ENCODE measurements at regions not wholly inside any gene's neighbourhood (a gene's known extent, or its start where the extent isn't known, plus 50 kb on each side); places are given as distances from the start of the nearest gene placed in this dataset.

DNA sequence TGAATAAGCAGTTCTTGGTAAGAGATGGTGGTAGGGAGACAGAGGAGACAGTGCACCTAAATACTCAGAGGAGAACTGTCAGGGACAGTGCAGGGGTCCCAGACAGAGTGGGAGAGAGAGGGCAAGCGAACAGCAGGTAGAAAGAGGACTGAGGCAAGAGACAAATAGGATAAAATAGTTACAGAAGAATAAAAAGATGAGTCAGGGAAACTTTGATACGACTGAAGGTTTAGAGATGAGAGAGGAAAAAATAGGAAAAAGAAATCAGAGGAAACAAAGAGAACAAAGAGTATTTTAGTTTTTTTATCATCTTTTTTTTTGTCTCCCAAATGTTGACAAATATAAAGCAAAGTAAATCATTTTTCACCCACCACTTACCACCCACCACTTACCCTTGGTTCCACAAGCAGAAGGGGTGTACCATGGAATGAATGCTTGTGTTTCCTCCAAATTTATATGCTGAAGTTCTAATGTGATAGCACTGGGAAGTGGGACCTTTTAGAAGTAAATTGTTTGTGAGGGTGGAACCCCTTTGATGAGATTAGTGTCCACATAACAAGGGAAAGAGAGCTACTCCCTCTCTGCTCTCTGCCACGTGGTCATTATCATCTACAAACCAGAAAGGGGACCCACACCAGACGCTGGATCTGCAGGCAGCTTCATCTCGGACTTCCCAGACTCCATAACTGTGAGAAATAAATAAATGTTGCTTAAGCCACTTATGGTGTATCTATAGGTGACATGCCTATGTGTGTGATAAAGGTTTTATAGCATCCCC lies 292.1 kb downstream of the BTG1 start:
- DNase-seq (ENCODE audit: low read depth in 2 of 2) = no peak

GRCh38 chr12:91852634-91853033 lies 293.0 kb downstream of the BTG1 start:
- DNase-seq (ENCODE audit: low read depth in 2 of 2) = no peak

DNA sequence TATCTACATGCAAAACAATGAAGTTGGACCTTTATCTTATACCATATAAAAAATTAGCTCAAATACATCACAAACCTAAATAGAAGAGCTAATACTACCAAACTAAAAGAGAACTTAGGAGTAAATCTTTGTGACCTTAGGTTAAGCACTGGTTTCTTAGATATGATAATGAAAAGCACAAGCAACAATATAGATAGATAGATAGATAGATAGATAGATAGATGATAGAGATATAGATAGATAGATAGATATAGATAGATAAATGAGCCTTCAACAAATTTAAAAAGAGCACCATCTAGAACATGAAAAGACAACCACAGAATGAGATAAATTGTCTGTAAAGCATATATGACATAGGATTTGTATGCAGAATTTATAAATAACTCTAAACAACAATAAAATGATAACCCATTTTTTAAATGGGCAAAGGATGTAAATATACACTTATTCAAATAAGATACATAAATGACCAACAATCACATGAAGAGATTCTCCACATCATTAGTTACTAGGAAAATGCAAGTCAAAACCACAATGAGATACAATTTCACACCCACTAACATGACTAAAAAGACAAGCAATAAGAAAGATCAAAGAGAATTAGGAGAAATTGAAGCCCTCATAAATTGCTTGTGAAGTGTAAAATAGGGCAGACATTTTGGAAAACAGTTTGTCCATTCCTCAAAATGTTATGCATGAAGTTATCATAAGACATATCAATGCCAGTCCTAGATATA lies 293.7 kb downstream of the BTG1 start:
- no peak for DNase-seq (ENCODE audit: low read depth in 2 of 2)

DNA sequence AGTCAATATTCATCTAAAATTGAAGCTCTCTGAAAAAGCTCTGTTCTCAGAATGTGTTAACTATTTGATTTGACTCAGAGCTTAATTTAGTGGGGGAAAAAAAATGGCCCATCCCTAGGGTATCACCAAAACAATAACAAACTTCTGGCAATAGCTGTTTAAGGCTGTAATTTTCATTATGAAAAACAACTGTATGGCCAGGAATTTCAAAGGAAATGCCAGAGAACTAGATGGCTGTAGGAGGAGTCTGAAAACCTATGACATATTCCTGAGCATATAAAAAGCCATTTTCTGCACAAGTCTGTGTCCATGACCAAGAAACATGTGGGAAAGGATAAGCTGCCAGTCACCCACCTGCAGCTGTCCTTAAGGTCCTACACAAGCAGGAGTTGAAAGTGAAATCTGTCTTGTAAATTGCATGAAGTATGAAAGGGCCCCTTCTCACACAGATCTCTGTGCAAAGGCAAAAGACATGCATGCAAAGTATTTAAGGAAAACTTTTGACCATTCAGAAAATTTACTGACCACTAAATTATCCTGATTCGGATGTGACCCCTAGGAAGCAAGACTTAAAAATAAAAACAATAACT lies 299.1 kb downstream of the BTG1 start:
- no peak for DNase-seq (ENCODE audit: low read depth in 2 of 2)

- DNase-seq (ENCODE audit: low read depth in 2 of 2) = no peak
Measured at GRCh38 chr12:91845365-91845764, 300.3 kb downstream of the BTG1 start.

DNA sequence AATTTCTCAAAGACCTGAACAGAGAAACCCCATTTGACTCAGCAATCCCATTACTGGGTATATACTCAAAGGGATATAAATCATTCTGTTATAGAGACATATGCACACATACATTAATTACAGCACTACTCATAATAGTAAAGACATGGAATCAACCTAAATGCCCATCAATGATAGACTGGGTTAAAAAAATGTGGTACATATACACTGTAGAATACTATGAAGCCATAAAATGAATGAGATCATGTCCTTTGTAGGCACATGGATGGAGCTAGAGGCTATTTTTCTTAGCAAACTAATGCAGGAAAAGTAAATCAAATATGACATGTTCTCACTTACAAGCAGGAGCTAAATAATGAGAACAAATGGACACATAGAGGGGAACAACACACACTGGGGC lies 303.8 kb downstream of the BTG1 start:
- no peak for DNase-seq (ENCODE audit: low read depth in 2 of 2)

DNA sequence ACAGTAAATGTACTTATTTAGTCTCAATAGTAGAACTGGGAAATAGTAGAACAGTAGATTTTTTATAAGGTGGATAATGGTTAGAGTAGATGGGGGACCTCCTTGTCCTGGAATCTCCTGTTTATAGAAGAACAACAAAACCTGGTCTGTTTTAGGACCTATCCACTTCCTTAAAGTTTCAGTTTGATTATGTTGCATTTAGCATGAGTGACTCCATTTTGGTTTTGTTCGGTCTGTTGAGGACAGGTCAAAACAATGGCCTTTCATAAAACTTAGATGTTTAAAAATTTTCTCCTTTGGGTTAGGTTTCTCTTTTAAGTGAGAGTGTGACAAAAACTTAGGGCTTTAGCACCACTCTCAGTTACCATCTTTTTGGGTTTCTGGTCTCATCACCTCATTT lies 308.9 kb downstream of the BTG1 start:
- no peak for DNase-seq (ENCODE audit: low read depth in 2 of 2)

DNA sequence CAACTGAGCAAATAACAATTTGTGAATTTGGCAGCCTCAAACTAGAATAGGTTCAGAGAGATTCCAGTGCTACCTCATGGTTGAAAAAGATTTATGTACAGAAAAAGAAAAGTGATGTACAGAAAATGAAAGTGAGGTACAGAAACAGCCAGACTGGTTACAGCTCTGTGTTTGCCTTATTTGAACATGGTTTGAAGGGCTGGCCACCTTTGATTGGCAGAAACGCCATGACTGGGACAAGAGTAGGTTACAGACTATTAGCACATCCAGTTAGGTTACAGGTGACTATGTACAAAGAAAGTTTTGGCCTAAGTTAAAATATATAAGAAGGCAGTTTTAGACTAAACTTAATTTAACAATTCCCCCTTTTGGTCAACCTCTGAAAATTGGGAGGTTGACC lies 309.4 kb downstream of the BTG1 start:
- DNase-seq (ENCODE audit: low read depth in 2 of 2) = no peak

- DNase-seq (ENCODE audit: low read depth in 2 of 2) = no peak
Measured at GRCh38 chr12:91835693-91836092, 310.0 kb downstream of the BTG1 start.

DNA sequence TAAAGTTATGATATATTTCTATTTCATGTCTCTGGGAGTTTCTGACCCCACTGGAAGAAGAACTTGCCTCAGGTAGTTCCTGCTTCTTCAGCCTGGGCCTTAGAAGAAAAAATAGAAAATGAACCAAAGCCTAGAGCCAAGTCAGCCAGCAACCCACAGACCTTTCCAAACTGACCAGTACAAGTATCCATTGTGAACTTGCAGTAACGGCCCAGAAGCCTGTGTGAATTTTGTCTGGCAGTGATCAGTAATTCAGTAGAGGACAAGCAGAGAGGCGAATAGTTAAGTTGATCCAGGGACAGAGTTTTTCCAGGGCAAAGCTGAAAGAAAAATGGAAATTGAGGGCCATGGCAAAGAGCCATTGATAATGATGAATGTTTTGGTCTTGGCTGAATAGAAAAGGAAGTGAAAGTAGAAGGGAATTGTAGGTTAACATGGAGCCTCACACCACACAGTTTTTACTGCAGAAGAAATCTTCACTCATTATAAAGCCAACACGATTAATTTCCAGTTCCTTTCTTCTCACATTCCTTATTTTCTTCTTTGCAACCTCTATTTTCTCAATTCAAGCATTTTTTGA lies 311.8 kb downstream of the BTG1 start:
- no peak for DNase-seq (ENCODE audit: low read depth in 2 of 2)

DNA sequence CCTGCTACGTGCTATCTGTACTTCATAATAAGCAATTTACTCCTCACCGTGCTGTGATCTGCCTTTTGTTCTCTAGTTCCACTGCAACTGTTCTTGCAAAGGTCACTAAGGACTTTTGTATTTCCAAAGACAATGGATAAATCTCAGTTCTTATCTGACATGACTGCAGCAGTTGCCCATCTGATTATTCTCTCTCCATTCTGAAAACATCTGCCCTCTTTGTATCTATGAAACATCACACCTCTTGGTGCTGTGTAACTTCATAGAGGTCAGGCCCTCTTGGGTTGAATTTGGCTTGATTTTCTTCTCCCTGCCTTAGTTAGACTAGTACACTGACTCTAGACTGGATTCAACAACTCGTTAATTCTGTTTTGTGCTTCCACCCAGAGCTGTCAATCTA lies 319.6 kb downstream of the BTG1 start:
- DNase-seq (ENCODE audit: low read depth in 2 of 2) = no peak

- no peak for DNase-seq (ENCODE audit: low read depth in 2 of 2)
Measured at GRCh38 chr12:91824991-91825390, 320.7 kb downstream of the BTG1 start.

- no peak for DNase-seq (ENCODE audit: low read depth in 2 of 2)
Measured at GRCh38 chr12:91819132-91819447, 326.6 kb downstream of the BTG1 start.

- DNase-seq (ENCODE audit: low read depth in 2 of 2) = no peak
Measured at GRCh38 chr12:91818227-91819131, 327.2 kb downstream of the BTG1 start.

GRCh38 chr12:91817517-91817916 lies 328.1 kb downstream of the BTG1 start:
- DNase-seq (ENCODE audit: low read depth in 2 of 2) = no peak

DNA sequence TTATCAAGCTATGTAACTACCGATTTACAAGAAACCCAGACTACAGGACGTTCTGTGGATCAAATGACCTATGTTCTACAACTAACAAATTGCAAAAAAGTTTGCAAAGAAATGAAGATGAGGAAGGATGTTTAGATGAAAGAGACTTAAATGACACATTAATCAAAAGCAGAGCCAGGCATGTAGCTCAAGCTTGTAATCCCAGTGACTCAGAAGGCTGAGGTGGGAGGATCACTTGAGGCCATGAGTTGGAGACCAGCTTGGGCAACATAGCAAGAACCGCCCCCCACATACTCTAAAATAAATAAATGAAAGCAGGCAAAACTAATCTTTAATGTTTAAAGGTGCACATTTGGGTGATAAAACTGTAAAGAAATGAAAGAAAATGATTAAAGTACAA lies 331.9 kb downstream of the BTG1 start:
- DNase-seq (ENCODE audit: low read depth in 2 of 2) = no peak

GRCh38 chr12:91811481-91812287 lies 334.0 kb downstream of the BTG1 start:
- peak; percentile 37 to 38 for DNase-seq (ENCODE audit: low read depth in 2 of 2)

DNA sequence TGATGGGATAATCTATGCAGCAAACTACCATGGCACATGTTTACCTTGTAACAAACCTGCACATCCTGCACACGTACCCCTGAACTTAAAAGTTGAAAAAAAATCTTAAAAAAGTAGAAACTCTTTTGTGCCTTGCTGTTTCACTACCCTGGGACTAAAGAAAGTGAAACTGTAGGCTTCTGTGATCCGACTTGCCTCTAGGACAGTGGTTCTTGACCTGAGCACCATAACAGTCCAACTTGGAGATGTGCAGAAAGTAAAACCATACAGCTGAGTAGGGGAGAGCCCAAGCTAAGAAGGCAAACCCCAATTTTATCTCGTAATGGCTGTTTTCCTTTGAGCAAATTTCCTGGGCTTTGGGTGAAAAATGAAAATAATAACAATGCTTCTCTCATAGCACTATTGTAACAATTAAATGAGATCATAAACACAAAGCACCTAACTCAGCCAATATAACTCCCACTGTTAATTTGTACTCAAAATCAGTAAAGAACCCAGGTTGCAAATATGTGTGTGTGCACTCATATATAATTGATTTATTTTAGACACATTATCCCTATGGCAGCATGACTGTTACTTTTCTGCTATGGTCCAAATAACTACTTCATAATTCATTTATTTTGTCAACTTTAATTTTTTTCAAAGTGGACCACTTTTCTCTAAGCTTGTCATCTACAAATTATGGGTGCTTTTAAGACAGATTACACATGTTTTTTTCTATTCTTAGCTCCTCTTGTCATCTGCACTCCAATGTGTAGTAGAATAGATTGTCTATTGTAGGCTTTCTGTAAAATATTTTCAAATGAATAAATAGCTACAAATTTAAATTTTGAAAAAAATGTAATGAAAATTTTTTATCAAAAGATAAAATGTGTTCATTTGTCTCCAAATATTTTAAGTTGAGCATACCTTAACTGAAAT lies 334.9 kb downstream of the BTG1 start:
- no peak for DNase-seq (ENCODE audit: low read depth in 2 of 2)

GRCh38 chr12:91810077-91810476 lies 335.6 kb downstream of the BTG1 start:
- no peak for DNase-seq (ENCODE audit: low read depth in 2 of 2)

DNA sequence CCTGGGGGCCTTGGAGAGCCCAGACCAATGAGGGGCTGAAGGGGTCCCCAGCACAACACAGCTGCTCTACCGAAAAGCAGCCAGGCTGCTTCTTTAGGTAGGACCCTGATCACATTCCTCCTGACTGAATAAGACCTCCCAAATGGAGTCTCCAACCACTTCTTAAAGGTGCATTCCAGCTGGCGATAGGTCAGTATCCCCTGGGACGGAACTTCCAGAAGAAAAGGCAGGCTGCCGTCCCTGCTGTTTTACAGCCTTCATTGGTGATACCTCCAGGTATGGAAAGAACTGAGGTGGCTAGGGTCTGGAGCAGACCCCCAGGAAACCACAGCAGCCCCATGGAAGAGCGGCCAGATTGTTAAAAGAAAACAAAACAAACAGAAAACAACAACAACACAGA lies 340.6 kb downstream of the BTG1 start:
- no peak for DNase-seq (ENCODE audit: low read depth in 2 of 2)

Measured in fibroblast of skin of left biceps (primary cell).